ELR (cell line): ENCODE measurements at regions not wholly inside any gene's neighbourhood (a gene's known extent, or its start where the extent isn't known, plus 50 kb on each side); places are given as distances from the start of the nearest gene placed in this dataset.

Experiments used
- DNase-seq: peaks from one replicate; pipeline ENCODE4 v3.0.0-alpha.2; 2015; ENCODE audit warnings: low read depth

- no peak for DNase-seq
Observed at GRCh38 chr11:69545976-69546617, 64.6 kb downstream of the LINC01488 start.

DNA sequence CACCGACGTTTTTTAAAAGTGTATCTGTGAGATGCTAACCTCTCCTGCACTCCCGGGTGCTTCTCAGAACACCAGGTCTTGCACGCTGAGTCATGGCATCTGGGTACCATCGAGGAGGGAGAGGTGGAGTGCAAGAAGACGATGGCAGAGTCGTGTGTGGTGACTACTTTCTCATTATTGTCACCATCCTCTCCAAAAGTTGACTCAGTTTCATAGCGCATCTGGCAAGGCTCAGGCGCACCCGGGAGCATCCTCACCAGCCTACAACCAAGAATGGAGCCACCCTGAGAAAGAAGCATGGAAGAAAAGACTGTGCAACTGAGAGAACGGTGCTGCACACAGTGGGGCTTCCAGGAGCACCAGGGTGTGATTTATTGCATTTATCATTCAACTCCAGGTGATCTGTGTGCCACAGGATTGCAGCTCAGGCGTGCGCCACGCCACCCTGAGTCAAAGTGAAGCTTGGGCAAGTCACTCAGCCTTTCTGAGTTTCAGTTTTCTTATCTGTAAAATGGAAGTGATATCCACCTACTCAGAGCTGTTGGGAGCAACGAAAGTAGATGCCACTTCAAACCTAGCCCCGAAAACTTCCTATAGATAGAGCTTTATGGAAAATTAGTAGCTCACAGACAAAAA is 65.4 kb downstream of the LINC01488 start:
- no peak for DNase-seq

DNA sequence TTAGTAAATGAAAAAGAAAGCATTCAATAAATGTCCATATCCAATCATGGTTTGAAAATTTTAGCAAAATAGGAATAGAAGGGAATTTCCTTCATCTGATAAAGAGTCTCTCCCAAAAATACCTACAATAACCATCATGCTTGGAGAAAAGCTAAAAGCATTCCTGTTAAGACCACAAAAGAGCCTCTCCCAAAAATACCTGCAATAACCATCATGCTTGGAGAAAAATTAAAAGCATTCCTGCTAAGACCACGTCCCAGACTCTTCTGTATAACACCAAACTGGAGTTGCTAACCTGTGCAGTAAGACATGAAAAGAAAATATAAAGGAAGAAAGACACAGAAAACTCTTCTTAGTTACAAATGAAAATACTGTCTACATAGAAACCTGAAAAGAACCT is 69.4 kb downstream of the LINC01488 start:
- no peak for DNase-seq

DNA sequence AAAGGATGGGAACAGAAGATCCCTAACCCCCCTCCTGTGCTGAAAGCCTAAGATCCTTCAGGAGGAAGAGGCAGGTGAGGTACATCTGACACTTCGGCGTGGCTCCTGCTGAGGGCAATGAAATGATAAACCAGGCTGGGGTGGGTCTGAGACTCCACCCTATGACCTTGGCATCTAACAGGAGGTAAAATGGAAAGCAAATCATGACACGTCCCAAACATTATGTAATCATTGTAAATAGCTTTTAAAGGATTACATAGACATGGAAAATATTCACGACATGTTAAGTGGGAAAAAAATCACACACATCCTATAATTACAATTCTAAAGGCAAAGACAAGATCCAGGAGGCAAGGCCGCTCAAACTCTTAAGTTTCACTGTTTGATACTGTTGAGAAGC is 70.5 kb downstream of the LINC01488 start:
- DNase-seq = no peak

GRCh38 chr11:69552951-69553350 is 71.5 kb downstream of the LINC01488 start:
- no peak for DNase-seq

- DNase-seq = no peak
Observed at GRCh38 chr11:69553416-69554357, 72.2 kb downstream of the LINC01488 start.

- peak; percentile 60 for DNase-seq
Observed at GRCh38 chr11:69554849-69555248, 73.4 kb downstream of the LINC01488 start.

DNA sequence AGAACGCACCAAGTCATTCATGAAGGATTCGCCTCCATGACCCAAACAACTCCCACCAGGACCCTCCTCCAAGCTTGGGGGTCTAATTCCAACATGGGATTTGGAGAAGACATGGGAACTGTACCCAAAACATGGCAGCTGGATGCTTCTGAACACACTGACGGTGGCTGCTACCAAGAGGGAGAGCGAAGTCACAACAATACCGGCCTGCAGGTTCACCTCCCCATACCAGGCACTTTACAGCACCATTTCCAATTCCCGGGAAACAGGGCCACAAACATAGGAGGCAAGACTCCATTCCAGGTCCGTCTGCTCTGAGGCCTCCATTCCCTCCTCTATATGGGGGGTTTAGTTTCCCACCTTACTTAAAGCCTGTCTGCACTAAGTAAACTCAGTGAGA is 75.8 kb downstream of the LINC01488 start:
- no peak for DNase-seq

GRCh38 chr11:69558519-69558941 is 77.1 kb downstream of the LINC01488 start:
- no peak for DNase-seq

DNA sequence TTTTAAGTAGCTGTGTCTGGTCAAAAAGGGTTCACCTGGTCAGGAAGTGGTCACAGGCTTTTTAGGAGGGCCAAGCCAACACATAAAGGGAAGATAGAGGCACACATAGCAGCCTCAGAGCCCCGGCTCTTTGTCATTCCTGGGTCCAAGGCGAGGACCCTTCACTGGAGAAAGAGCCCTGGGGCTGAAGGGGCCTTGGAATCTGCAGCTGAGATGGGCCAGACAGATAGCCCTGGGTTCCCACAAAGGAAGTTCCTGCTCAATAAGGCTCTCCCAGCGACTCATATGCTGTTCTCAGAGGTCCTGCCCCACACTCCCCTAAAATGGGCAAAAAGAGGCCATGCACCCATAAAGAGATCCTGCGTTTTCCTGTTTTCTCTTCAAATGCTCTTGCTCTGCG is 77.7 kb downstream of the LINC01488 start:
- DNase-seq = no peak

GRCh38 chr11:69560141-69560790 is 78.8 kb downstream of the LINC01488 start:
- peak; percentile 54 for DNase-seq

DNA sequence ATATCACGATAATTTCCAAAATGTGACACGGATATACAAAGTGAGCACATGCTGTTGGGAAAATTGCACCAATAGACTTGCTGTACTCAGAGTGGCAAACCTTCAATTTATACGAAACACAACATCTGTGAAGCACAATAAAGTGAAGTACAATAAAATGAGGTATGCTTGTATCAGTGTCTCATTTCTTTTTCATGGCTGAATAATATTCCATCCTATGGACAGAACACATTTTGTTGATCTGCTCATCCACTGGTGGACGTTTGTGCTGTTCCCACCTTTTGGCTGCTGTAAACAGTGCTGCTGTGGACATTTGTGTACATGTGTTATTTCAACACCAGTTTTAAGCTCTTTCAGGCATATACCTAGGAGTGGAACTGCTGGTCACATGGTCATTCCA is 78.7 kb upstream of the CCND1 start:
- DNase-seq = no peak

DNA sequence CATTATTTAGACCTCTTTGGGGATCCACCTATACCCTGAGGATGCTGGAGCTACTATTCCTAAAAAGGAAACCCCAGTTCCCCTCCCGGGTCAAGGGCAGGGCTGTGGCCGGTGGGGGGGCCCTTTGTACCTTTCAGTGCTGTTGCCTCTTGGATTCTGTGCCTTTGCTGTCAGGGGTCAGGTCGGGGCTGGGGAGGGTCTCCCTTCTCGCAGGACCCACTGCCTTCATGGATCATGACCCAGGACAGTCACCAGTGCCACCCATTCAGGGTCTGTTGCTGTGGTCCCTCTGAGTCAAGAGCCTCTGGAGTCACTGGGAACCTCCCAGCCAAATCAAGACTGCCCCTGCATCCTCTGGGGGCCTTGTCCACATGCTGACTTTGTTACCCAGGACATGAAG is 78.1 kb upstream of the CCND1 start:
- DNase-seq = no peak

DNA sequence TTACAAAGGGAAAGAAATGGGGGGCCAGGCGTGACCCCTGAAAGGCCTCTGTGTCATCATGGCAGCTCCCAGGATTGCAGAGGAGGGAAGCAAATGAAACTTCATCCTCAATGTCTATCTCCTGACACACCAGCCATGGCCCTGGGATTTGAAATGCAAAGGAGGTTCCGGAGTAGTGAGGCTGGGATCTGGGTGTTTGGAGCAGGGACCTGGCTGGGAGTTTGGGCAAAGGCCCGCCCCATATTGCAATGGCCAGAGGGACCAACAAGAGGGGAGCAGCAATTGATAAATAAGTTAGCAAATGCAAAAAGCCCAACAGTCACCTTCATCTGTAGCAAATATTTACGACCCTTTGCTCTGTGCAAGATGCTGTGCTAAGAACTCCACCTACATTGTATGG is 77.7 kb upstream of the CCND1 start:
- no peak for DNase-seq

DNA sequence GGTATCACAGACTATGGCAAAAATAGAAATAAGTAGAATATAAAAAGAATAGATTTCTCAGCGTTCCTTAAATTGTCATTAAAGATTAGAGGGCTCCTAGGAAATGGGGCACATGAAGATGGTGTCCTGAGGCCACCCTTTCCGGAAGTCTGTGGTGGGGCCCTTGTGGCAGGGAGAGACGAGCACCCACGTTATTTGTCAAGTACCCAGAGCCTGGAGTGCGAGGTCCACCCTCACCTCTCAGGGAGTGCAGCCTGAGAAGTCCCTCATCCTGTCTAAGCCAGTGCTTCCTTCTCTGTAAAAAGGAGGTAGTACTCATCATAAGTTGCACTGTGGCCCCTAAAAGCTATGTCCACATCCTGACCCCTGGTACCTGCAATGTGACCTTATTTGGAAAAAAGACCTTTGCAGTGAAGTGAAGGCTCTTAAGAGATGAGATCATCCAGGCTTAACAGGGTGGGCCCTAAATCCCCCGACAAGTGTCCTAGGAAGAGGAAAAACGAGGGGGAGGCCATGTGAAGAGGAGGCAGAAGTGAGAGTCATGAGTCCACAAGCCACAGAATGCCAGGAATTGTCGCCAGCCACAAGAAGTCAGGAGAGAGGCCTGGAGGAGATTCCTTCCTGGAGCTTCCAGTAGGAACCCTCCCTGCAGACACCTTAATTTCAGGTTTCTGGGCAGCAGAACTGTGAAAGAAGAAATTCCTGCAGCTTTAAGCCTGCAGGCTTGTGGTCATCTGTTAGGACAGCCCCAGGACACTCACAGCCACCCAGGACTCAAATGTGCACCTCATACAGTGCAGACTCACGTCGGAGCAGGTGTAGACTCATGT is 76.8 kb upstream of the CCND1 start:
- DNase-seq = peak; percentile 54

DNA sequence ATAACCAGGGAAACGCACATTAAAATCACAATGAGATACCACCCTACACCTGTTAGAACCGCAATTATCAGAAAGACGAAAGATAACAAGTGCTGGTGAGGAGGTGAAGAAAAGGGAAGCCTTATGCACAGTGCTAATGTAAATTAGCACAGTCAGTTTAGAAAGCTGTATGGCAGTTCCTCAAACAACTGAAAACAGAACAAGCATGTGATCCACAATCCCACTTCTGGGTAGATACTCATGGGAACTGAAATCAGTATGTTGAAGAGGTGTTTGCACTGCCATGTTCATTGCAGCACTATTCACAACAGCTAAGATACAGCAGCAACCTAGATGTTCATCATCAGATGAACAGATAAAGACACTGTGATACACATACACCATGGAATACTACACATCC is 75.0 kb upstream of the CCND1 start:
- no peak for DNase-seq

- peak; percentile 62 for DNase-seq
Observed at GRCh38 chr11:69567951-69568808, 72.8 kb upstream of the CCND1 start.

GRCh38 chr11:69568809-69569097 is 72.2 kb upstream of the CCND1 start:
- no peak for DNase-seq

DNA sequence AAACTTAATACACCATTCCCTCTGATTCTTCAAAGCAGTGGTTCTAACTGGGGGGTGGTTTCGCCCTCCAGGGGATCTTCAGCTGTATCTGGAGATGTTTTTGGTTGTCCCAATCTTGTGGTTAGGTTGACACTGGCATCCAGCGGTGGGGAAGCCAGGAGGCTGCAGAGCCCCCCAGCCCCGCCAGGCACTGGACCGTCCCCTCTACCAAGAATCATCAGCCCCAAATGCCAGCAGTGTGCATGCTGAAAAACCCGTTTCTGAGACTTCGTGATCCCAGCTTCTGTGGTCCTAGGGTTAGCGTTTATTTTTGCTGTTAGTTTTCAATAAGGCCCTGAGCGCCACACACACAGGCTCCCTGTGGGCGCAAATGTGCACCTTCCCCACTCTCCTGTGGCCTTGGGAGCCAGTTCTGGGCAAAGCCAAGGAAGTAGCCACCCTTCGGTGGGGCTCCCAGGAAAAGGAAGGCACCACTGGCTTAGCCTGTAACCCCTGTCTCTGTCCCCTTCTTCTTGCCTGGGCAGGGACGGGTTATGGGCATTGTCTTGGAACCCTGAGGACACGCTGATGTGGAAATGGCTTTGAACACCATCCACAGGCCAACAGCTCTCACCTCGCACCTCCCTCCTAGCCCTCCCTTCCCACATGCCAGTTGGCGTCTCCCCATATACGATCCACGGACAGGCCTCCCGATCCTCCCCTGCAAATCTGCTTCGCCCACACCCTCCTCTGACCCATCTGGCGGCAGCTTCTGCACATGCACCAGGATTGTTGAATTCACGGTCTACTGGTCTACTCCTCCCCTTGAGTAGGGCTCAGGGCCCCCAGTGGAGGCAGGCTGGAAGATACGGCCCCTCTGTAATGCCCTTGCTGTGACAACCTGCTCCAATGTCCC is 71.4 kb upstream of the CCND1 start:
- DNase-seq = no peak
